ENCODE measurements at regions not wholly inside any gene's neighbourhood (a gene's known extent, or its start where the extent isn't known, plus 50 kb on each side); places are given as distances from the start of the nearest gene placed in this dataset.
"Not testable (repeated sequence)": the region's sequence is repeated elsewhere in the genome, so short reads cannot be mapped to it uniquely, and the experiment has no call there.

- H3K27ac ChIP-seq, result no peak overlapping the region
- no peak for TF ChIP-seq POLR2AphosphoS5 (IDR thresholded peaks at IDR 0.05)
- TF ChIP-seq CTCF (IDR thresholded peaks at IDR 0.05), result no peak
- no peak for TF ChIP-seq POLR2A (IDR thresholded peaks at IDR 0.05)
- DNase-seq (ENCODE audit: low spot score), result no peak
- no peak overlapping the region for H3K4me3 ChIP-seq
- 85% methylated on average over 33 of the region's 38 CpGs for WGBS
- no peaks in the 10 kb centered on the region for H3K4me1 ChIP-seq (replicated peaks)
- intact Hi-C loops (cut with DNase I), result no loop called here
- no peaks in the 10 kb centered on the region for H3K9me3 ChIP-seq
- H3K36me3 ChIP-seq, result no peaks in the 10 kb centered on the region
- H3K27me3 ChIP-seq (replicated peaks; ENCODE audit: insufficient read depth), result no peaks in the 10 kb centered on the region
These were observed 744.3 kb upstream of the DEFB115 start for GRCh38 chr20:30513050-30513628.

GRCh38 chr20:30515915-30516314 is 741.5 kb upstream of the DEFB115 start:
- H3K4me3 ChIP-seq; intact Hi-C loops (cut with DNase I); H3K27me3 ChIP-seq (replicated peaks; ENCODE audit: insufficient read depth); H3K4me1 ChIP-seq (replicated peaks); H3K36me3 ChIP-seq; H3K27ac ChIP-seq; DNase-seq (ENCODE audit: low spot score); H3K9me3 ChIP-seq: not testable (repeated sequence)
- 82% methylated on average over 13 of the region's 13 CpGs for WGBS

- 90% methylated on average over 10 of the region's 10 CpGs for WGBS
- H3K36me3 ChIP-seq; H3K4me3 ChIP-seq; intact Hi-C loops (cut with DNase I); H3K4me1 ChIP-seq (replicated peaks); H3K27ac ChIP-seq; H3K27me3 ChIP-seq (replicated peaks; ENCODE audit: insufficient read depth); DNase-seq (ENCODE audit: low spot score); H3K9me3 ChIP-seq: not testable (repeated sequence)
These were observed 738.6 kb upstream of the DEFB115 start for GRCh38 chr20:30518906-30519305.

GRCh38 chr20:30521686-30522415 is 735.6 kb upstream of the DEFB115 start:
- H3K27me3 ChIP-seq (replicated peaks; ENCODE audit: insufficient read depth); H3K9me3 ChIP-seq; DNase-seq (ENCODE audit: low spot score); H3K4me1 ChIP-seq (replicated peaks); H3K27ac ChIP-seq; H3K4me3 ChIP-seq; intact Hi-C loops (cut with DNase I); H3K36me3 ChIP-seq: not testable (repeated sequence)
- WGBS, result 81% methylated on average over 15 of the region's 15 CpGs

GRCh38 chr20:30524155-30524554 is 733.3 kb upstream of the DEFB115 start:
- WGBS, result 82% methylated on average over 4 of the region's 4 CpGs
- H3K27me3 ChIP-seq (replicated peaks; ENCODE audit: insufficient read depth); H3K9me3 ChIP-seq: not testable (repeated sequence)

GRCh38 chr20:30524761-30525160 is 732.7 kb upstream of the DEFB115 start:
- H3K9me3 ChIP-seq; H3K27ac ChIP-seq; H3K4me1 ChIP-seq (replicated peaks); H3K4me3 ChIP-seq; intact Hi-C loops (cut with DNase I); H3K36me3 ChIP-seq; DNase-seq (ENCODE audit: low spot score); H3K27me3 ChIP-seq (replicated peaks; ENCODE audit: insufficient read depth): not testable (repeated sequence)
- WGBS, result 67% methylated on average over 2 of the region's 2 CpGs

More at GRCh38 chr20:30524155-30524554, 733.3 kb upstream of the DEFB115 start:
- DNase-seq (ENCODE audit: low spot score); H3K4me1 ChIP-seq (replicated peaks); H3K4me3 ChIP-seq; intact Hi-C loops (cut with DNase I); H3K36me3 ChIP-seq; H3K27ac ChIP-seq: not testable (repeated sequence)

GRCh38 chr20:30533653-30534052 is 723.8 kb upstream of the DEFB115 start:
- intact Hi-C loops (cut with DNase I); H3K4me1 ChIP-seq (replicated peaks); H3K9me3 ChIP-seq: not testable (repeated sequence)

GRCh38 chr20:30537459-30537858 is 720.0 kb upstream of the DEFB115 start:
- H3K36me3 ChIP-seq; H3K4me3 ChIP-seq; H3K4me1 ChIP-seq (replicated peaks); H3K27me3 ChIP-seq (replicated peaks; ENCODE audit: insufficient read depth); DNase-seq (ENCODE audit: low spot score); H3K9me3 ChIP-seq; H3K27ac ChIP-seq; intact Hi-C loops (cut with DNase I): not testable (repeated sequence)
- WGBS, result 19% methylated on average over 20 of the region's 20 CpGs

More at GRCh38 chr20:30533653-30534052, 723.8 kb upstream of the DEFB115 start:
- H3K4me3 ChIP-seq; H3K27ac ChIP-seq; H3K27me3 ChIP-seq (replicated peaks; ENCODE audit: insufficient read depth); DNase-seq (ENCODE audit: low spot score); H3K36me3 ChIP-seq: not testable (repeated sequence)

- H3K4me1 ChIP-seq (replicated peaks); H3K27ac ChIP-seq; intact Hi-C loops (cut with DNase I); H3K36me3 ChIP-seq; H3K9me3 ChIP-seq; DNase-seq (ENCODE audit: low spot score); H3K27me3 ChIP-seq (replicated peaks; ENCODE audit: insufficient read depth); H3K4me3 ChIP-seq: not testable (repeated sequence)
- whole genome bisulfite sequencing, result 34% methylated on average over 4 of the region's 4 CpGs
These were observed 717.0 kb upstream of the DEFB115 start for GRCh38 chr20:30540330-30541069.

- H3K4me1 ChIP-seq (replicated peaks); H3K27ac ChIP-seq; H3K36me3 ChIP-seq; H3K9me3 ChIP-seq; H3K4me3 ChIP-seq; intact Hi-C loops (cut with DNase I); DNase-seq (ENCODE audit: low spot score); H3K27me3 ChIP-seq (replicated peaks; ENCODE audit: insufficient read depth): not testable (repeated sequence)
- 79% methylated on average over 4 of the region's 4 CpGs for WGBS
These were observed 706.2 kb upstream of the DEFB115 start for GRCh38 chr20:30551236-30551635.

- H3K27ac ChIP-seq; H3K4me1 ChIP-seq (replicated peaks); H3K36me3 ChIP-seq; intact Hi-C loops (cut with DNase I); H3K9me3 ChIP-seq; DNase-seq (ENCODE audit: low spot score); H3K27me3 ChIP-seq (replicated peaks; ENCODE audit: insufficient read depth); H3K4me3 ChIP-seq: not testable (repeated sequence)
- 47% methylated on average over 1 of the region's 1 CpG for WGBS
These were observed 700.7 kb upstream of the DEFB115 start for GRCh38 chr20:30556797-30557196.
